ENCODE measurements at regions not wholly inside any gene's neighbourhood (a gene's known extent, or its start where the extent isn't known, plus 50 kb on each side); places are given as distances from the start of the nearest gene placed in this dataset.

DNA sequence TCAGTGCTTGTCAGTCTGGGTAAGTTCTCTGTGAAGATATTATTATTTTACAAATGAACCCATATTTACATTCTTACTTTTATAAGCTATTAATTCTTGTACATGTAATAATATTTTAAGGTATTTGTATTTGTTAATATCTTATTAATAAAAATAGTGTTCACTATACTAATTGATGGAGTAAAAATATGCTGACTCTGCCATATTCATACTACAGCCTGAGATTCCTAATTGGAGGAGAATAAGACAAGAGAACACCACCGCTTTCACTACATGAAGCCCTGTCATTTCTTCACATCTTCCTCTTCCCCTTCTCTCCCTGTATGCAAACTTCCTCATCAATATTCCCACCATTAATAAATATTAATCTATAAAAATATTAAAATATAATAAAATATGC lies 167.6 kb upstream of the TUSC1 start:
- Histone ChIP-seq H3K27ac (ENCODE audit: low read depth in 2 of 2, low read length in 1 of 2) (no peak overlapping the region), H3K4me1 (ENCODE audit: control insufficient read depth in 1 of 2, insufficient read depth in 2 of 2, low read depth in 1 of 2, low read length in 1 of 2) (no peaks in the 10 kb centered on the region), H3K4me2 (no peak overlapping the region), H2AFZ (ENCODE audit: low read depth) (no peak overlapping the region), H3K9ac (no peak overlapping the region), H3K9me2 (no peaks in the 10 kb centered on the region), H3K27me3 (ENCODE audit: insufficient read depth) (no peaks in the 10 kb centered on the region), H3K9me3 (peaks cover 7% of the 10 kb centered on the region; the same call in 1 of the 2 replicates), H3F3A (replicated peaks; ENCODE audit: insufficient read depth) (no peaks in the 10 kb centered on the region), H3K36me3 (replicated peaks in 1 of 2; ENCODE audit: control insufficient read depth in 1 of 2, insufficient read depth in 2 of 2, low read length in 1 of 2) (no peaks in the 10 kb centered on the region), H3K4me3 (ENCODE audit: low read depth in 2 of 2, low read length in 1 of 2) (no peak overlapping the region), H4K20me1 (ENCODE audit: insufficient read depth) (no peaks in the 10 kb centered on the region), H3K79me2 (ENCODE audit: insufficient read depth) (no peaks in the 10 kb centered on the region)
- CTCF ChIA-PET: no interaction called here
- TF ChIP-seq MEF2A (IDR thresholded peaks at IDR 0.05; ENCODE audit: borderline replicate concordance, low read depth): no peak
- no peak for DNase-seq
- POLR2A ChIA-PET: no interaction called here
- WGBS (ENCODE audit: low lambda C conversion rate): 82% methylated on average over 1 of the region's 1 CpG

DNA sequence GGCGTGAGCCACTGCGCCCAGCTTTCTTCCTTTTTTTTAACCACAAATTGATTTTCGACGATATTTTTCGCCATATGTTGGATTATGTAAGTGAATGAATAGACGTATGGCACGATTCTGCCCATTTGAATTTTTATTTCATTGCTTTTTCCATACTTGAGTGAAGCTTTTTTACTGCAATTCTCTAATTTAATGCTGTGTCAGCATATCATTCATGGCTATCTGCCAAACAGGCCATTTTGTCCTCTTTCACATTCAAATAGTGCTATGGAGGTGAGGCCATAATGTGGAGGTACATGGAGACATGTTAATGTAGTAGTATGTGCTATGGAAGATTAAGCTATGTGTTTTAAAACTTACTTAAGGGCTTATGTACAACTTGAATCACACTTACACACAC lies 152.1 kb upstream of the TUSC1 start:
- 43% methylated on average over 7 of the region's 7 CpGs for WGBS (ENCODE audit: low lambda C conversion rate)
- no peaks in the 10 kb centered on the region for H3K27me3 ChIP-seq (ENCODE audit: insufficient read depth)
- H3K27ac ChIP-seq (ENCODE audit: low read depth in 2 of 2, low read length in 1 of 2): no peak overlapping the region
- H3K36me3 ChIP-seq (replicated peaks in 1 of 2; ENCODE audit: control insufficient read depth in 1 of 2, insufficient read depth in 2 of 2, low read length in 1 of 2): no peaks in the 10 kb centered on the region
- no peaks in the 10 kb centered on the region for H4K20me1 ChIP-seq (ENCODE audit: insufficient read depth)
- no peaks in the 10 kb centered on the region for H3K4me1 ChIP-seq (ENCODE audit: control insufficient read depth in 1 of 2, insufficient read depth in 2 of 2, low read depth in 1 of 2, low read length in 1 of 2)
- H3K9ac ChIP-seq: no peak overlapping the region
- no peak overlapping the region for H2AFZ ChIP-seq (ENCODE audit: low read depth)
- no peak overlapping the region for H3K4me2 ChIP-seq
- no peaks in the 10 kb centered on the region for H3F3A ChIP-seq (replicated peaks; ENCODE audit: insufficient read depth)
- TF ChIP-seq YY1 (IDR thresholded peaks at IDR 0.05; ENCODE audit: low read depth): no peak
- TF ChIP-seq USF2 (IDR thresholded peaks at IDR 0.05; ENCODE audit: borderline replicate concordance, low read depth, low read length): no peak
- TF ChIP-seq GATA2 (CRISPR knock-in tag; IDR thresholded peaks at IDR 0.05): no peak
- TF ChIP-seq TEAD4 (IDR thresholded peaks at IDR 0.05; ENCODE audit: borderline replicate concordance, insufficient read depth): no peak
- TF ChIP-seq IRF3 (IDR thresholded peaks at IDR 0.05; ENCODE audit: low read depth, low read length): no peak
- TF ChIP-seq ELF1 (IDR thresholded peaks at IDR 0.05): no peak
- no peak for TF ChIP-seq PBX3 (IDR thresholded peaks at IDR 0.05)
- no peak for TF ChIP-seq TAF1 (IDR thresholded peaks at IDR 0.05; ENCODE audit: borderline replicate concordance, low read depth, low read length)
- no peak for TF ChIP-seq GABPA (IDR thresholded peaks at IDR 0.05; ENCODE audit: low read depth)
- no peak for TF ChIP-seq MEF2A (IDR thresholded peaks at IDR 0.05; ENCODE audit: borderline replicate concordance, low read depth)
- TF ChIP-seq FOXJ3 (CRISPR knock-in tag; IDR thresholded peaks at IDR 0.05): no peak
- TF ChIP-seq FOSL2 (IDR thresholded peaks at IDR 0.05; ENCODE audit: borderline replicate concordance, low read depth): no peak
- no peak for TF ChIP-seq RFX5 (IDR thresholded peaks at IDR 0.05; ENCODE audit: low read length)
- 0 out of 2 replicates have a peak, but pooled peaks cover 6% of the 10 kb centered on the region for H3K9me3 ChIP-seq
- H3K9me2 ChIP-seq: no peaks in the 10 kb centered on the region
- POLR2A ChIA-PET: no interaction called here
- no peaks in the 10 kb centered on the region for H3K79me2 ChIP-seq (ENCODE audit: insufficient read depth)
- no peak for DNase-seq
- H3K4me3 ChIP-seq (ENCODE audit: low read depth in 2 of 2, low read length in 1 of 2): no peak overlapping the region
- CTCF ChIA-PET: no interaction called here

Data from SK-N-SH (cell line).